Activated T-cell treated with anti-CD3 and anti-CD28 coated beads for 24 hours (primary cell): ENCODE measurements at regions not wholly inside any gene's neighbourhood (a gene's known extent, or its start where the extent isn't known, plus 50 kb on each side); places are given as distances from the start of the nearest gene placed in this dataset.
"Not testable (repeated sequence)": the region's sequence is repeated elsewhere in the genome, so short reads cannot be mapped to it uniquely, and the experiment has no call there.

Source experiments
- DNase-seq: peaks from one replicate; pipeline ENCODE4 v3.0.0-alpha.2; 2020; ENCODE audit warnings: low read depth

GRCh38 chr12:131313635-131314034 lies 359.9 kb downstream of the ADGRD1 start:
- DNase-seq = no peak

DNA sequence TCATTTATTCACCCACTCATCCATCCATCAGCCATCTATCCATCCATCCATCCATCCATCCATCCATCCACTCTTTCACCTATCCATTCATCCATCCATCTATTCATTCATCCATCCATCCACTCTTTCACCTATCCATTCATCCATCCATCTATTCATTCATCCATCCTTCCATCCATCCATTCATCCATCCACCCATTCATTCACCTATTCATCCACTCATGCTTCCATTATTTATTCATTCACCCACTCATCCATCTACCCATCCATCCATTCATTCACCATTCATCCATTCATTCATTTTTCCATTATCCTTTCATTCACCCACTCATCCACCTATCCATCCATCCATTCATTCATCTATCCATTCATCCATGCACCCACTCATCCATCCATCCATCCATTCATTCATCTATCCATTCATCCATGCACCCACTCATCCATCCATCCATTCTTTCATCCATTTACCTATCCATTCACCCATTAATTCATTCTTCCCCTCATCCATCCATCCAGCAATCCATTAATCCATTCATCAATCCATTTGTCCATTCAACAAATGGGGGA lies 360.9 kb downstream of the ADGRD1 start:
- no peak for DNase-seq

- DNase-seq = no peak
Observed at GRCh38 chr12:131315601-131316000, 361.9 kb downstream of the ADGRD1 start.

DNA sequence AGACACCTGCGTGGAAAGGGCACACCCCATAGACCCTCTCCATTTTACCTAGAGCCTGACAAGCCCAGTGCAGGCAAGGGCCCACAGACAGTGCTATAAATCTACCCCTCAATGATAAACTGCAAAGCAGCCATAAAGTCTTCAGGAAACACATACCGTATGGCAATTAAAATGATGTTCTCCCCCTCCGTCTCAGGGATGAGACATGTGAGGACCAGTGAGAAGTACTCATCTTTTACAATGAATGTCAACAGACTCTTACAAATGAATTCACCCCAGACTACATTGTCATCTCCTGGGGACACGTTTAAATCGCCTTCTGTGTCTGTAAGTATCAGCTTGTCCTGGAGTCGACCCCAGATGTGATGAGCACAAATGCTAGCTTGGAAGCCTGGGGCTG lies 362.7 kb downstream of the ADGRD1 start:
- no peak for DNase-seq

GRCh38 chr12:131318045-131318685 lies 364.5 kb downstream of the ADGRD1 start:
- no peak for DNase-seq

DNA sequence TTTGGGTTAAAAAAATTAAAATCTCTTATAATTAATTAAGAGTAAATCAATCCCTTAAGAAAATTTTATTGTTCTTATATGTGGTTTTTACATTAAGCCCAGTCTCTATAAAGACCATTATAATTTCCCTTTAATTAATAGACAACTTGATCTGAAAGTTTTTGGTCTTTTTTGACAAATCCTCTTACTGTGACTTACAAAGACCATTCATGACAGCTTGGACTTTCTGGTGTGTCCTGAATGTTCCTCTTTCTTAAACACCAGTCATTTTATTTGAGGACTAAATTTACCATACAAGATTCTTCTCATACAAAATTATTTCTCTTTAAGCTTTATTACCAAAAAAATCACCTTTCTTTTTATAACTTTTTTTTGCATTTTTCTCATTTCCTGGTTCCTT lies 368.3 kb downstream of the ADGRD1 start:
- DNase-seq = no peak

GRCh38 chr12:131322460-131322859 lies 368.8 kb downstream of the ADGRD1 start:
- DNase-seq = not testable (repeated sequence)

DNA sequence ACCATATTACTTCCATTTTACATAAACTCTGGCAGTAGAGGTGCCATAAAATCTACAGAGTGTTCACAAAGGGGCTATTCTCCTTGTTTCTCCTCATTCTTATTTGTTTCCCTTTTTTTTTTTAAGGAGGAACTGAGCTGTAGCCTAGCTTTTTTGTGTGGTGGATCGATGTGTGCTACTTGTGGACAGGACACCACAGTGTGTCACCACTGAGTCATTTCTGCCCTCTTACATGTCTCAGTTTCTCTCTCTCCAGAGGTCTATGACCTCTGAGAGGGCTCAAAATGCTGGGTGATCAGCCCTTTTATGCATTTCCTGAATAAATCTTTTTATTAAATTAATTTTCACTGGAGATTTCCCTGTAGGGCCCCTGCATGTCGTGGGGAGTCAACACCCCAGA lies 370.2 kb downstream of the ADGRD1 start:
- no peak for DNase-seq

DNA sequence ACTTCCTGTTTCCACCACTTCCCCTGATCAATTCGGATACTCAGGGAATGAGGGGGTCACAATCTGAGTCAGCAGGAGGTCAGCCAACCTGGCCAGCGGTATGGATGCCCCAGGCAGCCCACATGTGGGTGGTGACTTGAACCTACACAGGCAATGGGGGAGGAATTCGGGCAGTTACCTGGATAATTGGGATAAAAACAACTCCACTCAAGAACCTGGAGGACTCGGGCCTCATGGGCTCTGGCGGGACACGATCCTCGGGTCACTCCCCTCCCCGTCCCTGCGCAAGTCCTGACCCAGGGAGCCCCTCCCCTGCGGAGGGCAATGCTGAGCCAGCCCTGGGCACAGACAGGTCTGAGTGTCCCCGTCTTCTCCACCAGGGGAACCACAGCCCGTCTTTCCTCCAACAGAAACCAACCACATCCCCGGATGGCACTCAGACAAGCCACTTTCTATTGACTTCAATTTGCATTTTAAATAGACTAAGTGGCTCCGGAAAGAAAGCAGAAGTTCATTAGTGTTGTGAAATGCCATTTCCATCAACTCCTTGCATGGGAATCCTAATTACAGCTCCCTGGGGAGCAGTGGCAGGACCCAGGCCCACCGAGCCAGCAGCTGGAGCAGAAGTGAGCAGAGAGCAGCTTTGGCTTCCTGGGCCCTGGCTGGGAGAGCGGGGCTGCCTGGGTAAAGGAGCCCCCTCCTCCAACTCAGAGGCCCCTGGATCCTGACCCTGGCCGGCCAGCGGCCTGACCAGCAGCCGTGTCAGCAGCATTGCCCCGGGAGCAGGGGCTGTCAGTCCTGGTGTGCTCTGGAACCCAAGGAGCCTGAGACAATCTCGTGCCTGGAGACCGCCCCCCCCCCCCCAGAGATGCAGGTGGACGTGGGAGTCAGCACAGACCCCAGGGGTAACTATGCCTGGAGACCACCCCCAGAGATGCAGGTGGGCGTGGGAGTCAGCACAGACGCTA lies 374.1 kb downstream of the ADGRD1 start:
- no peak for DNase-seq

DNA sequence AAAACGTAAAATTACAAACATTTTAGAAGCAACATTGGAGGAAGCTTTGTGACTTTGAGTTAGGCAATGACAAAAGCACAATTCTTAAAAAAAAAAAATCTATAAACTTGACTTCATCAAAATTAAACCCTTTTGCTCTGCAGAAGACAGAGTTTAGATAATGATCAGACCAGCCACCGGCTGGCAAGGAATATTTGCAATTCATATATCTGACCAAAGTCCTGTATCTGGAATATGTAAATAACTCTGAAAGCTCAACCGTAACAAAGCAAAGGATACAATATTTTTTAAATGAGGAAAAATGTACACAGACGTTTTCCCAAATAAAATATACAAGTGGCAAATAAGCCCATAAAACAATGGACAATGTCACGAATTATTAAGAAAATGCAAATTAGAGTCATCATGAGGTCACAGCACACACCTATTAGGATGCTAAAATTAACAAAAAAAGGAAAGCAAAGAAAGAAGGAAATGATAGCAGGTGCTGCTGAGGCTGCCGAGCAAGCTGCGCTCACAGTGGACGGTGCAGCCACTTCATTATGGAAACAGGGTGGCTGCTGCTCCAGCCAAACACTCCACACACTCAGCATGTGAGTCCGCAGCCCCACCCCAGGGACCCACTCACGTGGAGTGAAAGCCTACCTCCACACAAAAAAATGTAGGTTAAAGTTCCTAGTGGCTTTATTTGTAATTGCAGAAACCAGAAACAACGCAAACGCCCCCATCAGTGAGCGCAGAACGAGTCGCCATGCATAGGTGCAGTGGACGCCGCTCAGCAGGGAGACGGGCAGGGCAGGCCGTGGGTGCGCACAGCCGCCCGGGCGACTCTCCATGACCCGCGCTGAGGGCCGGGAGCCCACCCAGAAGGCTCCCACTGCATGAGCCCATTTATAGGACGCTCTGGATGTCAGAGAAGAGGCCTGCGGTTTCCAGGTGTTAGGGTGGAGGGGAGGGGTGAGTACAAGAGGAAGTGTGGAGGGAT lies 375.4 kb downstream of the ADGRD1 start:
- DNase-seq = not testable (repeated sequence)

DNA sequence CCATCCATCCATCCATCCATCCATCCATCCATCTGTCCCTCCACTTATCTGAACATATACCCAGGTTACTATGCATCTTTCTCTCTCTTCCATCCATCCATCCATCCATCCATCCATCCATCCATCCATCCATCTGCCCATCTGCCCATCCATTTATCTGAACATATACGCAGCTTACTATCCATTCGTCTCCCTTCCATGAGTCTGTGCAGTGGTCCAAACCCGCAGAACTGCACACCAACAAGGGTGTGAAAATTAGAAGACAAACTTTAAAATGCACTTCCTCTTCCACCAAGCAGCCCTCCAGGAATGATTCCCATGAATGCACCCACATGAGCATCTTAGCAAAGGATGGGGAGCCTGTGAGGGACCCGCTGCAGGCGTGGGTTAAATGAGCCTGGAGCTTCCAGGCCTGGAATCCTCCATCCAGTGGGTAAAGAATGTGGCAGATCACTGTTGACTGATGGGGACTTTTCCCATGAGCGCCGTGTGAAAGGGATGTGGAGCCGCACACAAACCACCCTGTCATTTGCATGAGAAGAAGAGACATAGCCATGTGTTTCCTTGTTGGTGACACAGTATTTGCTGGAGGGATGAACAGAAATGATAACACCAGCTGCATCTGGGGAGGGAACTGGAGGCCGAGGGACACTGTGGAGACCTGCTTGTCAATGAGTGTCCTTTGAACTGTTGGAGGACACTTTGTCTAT lies 376.6 kb downstream of the ADGRD1 start:
- DNase-seq = no peak

- DNase-seq = no peak
Observed at GRCh38 chr12:131331148-131331750, 377.5 kb downstream of the ADGRD1 start.

- DNase-seq = no peak
Observed at GRCh38 chr12:131332224-131332623, 378.5 kb downstream of the ADGRD1 start.

- no peak for DNase-seq
Observed at GRCh38 chr12:131333136-131333535, 377.8 kb upstream of the SFSWAP start.

- DNase-seq = no peak
Observed at GRCh38 chr12:131333621-131334440, 377.1 kb upstream of the SFSWAP start.

- no peak for DNase-seq
Observed at GRCh38 chr12:131334835-131335234, 376.1 kb upstream of the SFSWAP start.

DNA sequence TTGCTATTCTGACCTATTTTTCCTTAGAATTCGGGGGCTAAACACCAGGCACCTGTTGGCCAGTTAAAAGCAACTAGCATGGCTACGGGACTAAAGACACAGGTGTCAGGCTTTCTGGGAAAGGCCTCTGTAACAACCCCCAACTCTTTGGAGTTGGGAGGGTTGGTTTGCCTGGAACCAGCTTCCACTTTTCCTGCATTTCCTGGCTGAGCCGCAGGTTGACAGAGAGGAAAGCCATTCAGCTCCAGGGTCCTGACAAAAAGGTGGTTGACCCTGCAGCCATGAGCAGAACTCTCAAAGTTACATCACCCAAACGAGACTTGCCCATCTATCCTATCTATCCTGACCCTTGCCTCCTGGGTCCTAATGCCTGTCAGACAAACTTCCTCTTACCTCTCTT lies 375.4 kb upstream of the SFSWAP start:
- no peak for DNase-seq

GRCh38 chr12:131337861-131338260 lies 373.0 kb upstream of the SFSWAP start:
- DNase-seq = not testable (repeated sequence)

GRCh38 chr12:131340616-131341210 lies 370.2 kb upstream of the SFSWAP start:
- DNase-seq = no peak
